Activated CD4-positive, alpha-beta T cell treated with anti-CD3 and anti-CD28 coated beads, Interleukin-2, Interleukin-6, amounts not matched to agents 100 ng/mL and 50 ng/mL, durations not matched to agents 16 hours and 8 hours (primary cell): ENCODE measurements at regions not wholly inside any gene's neighbourhood (a gene's known extent, or its start where the extent isn't known, plus 50 kb on each side); places are given as distances from the start of the nearest gene placed in this dataset.

ENCODE experiments used
- DNase-seq: peaks from one replicate; pipeline ENCODE4 v3.0.0-alpha.2; 2020

- DNase-seq, result peak; percentile 83
Observed at GRCh38 chr6:151702851-151703658, 104.4 kb upstream of the ESR1 start.

GRCh38 chr6:151704383-151704782 is 103.1 kb upstream of the ESR1 start:
- DNase-seq, result peak; percentile 79

GRCh38 chr6:151705993-151706733 is 101.3 kb upstream of the ESR1 start:
- no peak for DNase-seq

- DNase-seq, result peak; percentile 59
Observed at GRCh38 chr6:151709329-151709728, 98.2 kb upstream of the ESR1 start.

GRCh38 chr6:151716526-151716932 is 91.0 kb upstream of the ESR1 start:
- no peak for DNase-seq

GRCh38 chr6:151719070-151719469 is 88.4 kb upstream of the ESR1 start:
- no peak for DNase-seq

GRCh38 chr6:151721146-151721545 is 86.3 kb upstream of the ESR1 start:
- DNase-seq, result no peak

DNA sequence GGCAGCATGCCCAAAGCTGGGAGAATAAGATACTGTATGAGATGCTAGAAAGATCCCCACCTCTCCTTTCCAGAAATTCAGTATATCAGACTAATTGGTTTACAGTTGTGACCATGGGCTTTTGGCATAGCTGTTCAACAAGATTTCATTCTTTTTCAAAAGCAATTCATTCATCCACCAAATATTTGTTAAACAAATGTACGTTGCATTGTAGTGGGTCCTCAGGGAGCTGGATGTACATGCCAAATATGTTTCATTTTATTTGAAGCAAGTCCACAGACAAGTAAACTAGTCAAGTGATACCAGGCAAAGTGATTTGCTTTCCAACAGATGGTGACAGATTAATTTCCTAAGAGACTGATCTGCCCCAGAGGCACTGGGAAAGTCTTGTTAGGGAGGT is 85.8 kb upstream of the ESR1 start:
- DNase-seq, result no peak

- DNase-seq, result no peak
Observed at GRCh38 chr6:151722342-151722741, 85.1 kb upstream of the ESR1 start.

DNA sequence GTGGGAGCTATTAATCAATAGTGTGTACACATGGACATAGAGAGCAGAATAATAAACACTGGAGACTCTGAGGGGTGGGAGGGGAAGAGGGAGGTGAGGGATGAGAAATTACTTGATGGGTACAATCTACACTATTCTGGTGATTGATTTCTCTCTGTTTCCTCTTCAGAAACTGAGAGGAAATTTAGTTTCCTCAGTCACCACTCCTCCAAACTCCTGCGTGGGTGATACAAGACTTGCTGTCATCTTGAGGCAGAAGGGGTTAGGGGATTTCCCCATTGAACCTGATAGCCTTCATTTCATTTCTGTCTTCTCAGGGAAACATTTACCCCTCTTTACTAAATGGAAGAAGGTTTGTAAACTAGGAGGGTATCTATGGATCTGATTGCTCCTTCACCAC is 84.3 kb upstream of the ESR1 start:
- DNase-seq, result peak; percentile 72

DNA sequence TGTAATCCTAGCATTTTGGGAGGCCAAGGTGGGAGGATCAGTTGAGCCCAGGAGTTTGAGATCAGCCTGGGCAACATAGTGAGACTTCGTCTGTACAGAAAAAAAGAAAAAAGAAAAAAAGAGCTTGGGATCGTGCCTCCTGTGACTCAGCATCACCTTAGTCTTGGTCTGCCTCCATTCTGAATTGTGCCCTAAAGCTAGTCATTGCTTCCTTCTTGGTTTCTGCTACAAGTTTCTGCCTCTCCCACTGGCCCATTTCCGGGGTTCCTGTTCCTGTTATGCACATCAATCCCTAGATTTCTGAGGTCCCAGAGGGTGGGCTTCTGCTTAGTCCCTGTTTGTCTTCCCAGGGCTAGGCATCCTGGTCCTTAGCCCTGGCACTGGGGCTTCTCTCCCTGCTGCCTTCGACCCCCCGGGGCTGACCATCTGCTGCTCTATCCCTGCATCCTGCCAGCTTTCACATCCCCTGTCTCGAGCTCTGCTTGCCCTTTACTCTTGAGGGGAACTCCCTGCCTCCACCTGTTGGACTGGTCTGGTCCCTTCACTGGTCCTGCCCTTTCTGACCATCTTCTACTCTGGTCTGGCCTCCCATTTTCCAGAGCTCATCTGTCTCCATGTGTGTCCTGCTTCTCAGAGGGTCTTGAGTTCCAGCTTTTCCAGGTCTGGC is 77.5 kb upstream of the ESR1 start:
- DNase-seq, result no peak

DNA sequence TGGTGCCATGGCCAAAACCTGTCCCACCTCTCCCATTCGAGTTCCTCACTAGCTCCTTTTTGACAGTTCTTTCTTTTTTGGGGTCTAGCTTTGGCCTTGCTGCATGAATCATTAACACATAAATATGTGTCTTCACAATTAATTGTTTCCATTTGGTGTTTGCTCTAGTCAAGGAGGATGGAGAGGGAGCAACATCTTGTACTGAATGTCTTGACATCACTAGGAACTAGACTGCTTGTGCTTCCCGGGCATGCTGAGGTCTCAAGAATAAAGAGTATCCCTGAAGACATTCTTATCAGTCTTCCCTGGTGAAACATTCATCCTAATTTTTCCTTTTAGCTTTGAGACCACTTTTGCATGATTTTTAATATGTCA is 77.0 kb upstream of the ESR1 start:
- DNase-seq, result no peak

DNA sequence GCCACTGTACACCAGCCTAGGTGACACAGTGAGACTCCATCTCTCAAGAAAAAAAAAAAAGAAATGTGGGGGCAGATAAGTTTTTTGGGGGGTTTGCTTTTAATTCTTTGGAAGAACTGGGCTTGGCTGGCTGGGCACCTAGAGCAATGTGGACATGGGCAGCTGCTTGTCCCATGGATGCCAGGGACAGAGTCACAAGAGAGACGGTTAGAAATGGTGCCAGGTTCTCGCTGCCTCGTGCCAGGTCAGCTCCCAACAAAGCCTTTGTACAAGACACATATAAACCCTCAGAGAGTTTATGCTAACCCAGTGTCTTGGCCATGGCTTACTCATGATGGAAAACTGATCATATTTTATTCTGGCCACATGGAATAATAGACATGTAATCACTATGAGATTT is 76.2 kb upstream of the ESR1 start:
- no peak for DNase-seq

DNA sequence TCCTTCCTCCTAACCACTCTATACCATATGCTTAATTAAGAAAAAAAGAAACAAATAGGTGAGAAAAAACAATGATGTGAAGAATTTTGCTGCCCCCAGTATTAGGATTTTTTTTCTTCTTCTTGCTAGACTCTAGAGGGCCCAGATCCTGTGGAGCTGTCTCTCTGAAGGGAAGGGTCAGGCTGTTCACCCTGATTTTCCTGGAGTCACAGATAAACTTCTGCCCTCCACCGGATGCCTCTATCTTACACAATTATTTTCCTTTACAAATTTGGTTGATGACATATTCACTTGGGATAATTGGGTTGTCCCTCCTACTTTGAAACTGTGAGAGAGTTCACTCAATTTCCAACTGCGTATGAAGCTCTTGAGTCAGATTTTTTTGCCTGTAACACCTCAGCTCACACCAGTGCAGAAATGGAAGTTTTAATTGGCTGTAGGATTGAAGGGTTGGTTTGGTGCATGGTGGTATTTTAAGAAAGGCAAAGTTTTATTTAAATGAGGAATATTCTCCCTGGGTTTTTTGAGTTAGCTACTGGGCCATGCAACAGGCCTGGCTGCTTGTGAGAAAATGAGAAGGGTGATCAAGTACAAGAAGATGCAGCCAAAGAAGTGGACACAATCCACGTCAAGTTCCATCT is 73.7 kb upstream of the ESR1 start:
- DNase-seq, result no peak

GRCh38 chr6:151738267-151738666 is 69.2 kb upstream of the ESR1 start:
- no peak for DNase-seq

DNA sequence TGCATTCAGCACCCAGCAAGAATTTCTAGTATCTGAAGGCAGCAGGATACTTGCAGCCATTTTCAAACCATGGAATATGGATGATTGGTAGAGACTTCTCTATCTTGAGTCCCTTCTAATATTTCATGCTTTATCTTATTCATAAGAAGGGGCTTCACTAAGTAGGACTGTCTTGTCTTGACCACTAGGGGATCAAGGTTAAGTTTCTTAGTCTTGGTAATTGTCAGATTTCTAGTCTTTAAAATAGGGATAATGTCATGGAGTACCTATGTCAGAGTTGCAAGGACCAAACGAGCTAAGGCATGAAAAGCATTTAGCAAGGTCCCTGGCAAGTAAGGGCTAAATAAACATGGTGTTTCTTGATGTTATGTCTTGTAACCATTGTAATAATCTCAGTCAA is 68.5 kb upstream of the ESR1 start:
- no peak for DNase-seq

DNA sequence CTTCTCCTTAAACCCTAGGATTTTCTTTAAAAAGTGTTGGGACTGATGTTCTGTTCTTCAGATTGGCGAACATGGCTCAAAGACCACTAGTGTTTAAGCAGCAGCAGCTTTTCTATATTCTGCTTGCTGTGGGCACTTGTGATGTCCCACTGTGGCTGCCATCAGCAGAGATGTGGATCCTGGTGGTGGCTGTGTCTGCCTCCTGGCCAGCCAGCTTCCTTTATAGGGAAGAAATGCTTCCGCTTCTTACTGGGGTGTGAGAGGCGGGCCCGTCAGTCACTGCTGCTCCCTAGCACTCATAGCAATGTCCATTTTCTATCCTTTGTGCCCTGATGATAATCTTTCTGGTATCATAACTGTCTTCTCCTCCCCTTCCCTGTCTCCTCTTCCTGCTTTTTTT is 66.7 kb upstream of the ESR1 start:
- DNase-seq, result no peak

DNA sequence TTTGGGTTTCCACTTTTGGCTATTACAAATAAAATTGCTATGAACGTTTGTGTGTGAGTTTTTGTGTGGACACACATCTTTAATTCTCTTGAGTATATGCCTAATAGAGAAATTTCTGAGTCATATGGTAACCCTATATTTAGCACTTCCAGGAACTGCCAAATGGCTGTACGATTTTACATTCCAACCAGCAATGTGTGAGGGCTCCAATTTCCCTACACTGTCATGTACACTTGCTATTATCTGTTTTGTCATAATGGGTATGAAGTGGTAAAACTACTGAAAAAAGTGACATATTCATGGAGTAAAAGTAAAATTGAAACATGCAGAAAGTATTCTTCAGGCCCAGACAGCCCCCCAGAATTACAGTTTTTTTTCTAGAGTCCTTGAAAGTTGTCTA is 59.6 kb upstream of the ESR1 start:
- DNase-seq, result peak; percentile 47

DNA sequence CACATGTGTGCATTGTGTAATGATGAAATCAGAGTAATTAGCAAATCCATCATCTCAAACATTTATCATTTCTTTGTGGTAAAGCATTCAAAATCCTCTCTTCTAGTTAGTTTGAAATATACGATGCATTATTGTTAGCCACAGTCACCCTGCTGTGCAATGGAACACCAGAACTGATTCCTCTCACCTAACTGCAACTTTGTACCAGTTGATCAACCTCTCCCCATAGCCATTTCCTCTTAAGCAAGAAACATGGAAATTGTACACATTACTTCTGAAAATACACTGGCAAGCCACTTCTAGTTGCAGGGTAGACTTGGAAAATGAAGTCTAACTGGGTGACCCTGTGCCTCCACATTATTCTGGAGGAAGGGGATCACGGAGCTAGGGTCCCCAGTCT is 58.1 kb upstream of the ESR1 start:
- no peak for DNase-seq

GRCh38 chr6:151753581-151753980 is 53.9 kb upstream of the ESR1 start:
- no peak for DNase-seq

- DNase-seq, result peak; percentile 86
Observed at GRCh38 chr6:151757506-151757955, 50.0 kb upstream of the ESR1 start.
